NCI-H1417 (cell line): ENCODE measurements at regions not wholly inside any gene's neighbourhood (a gene's known extent, or its start where the extent isn't known, plus 50 kb on each side); places are given as distances from the start of the nearest gene placed in this dataset.
A peak's percentile ranks its signal among the peaks of the same experiment; 100 is the strongest.

Source experiments
- DNase-seq, 3 experiments: peaks; one replicate each; lab custom pipeline; 2025; lab: John Stamatoyannopoulos, UW

GRCh38 chr12:28937196-28937595, 211.9 kb upstream of the FAR2 start:
- DNase-seq, result no peak

- DNase-seq, result no peak
These were observed 211.0 kb upstream of the FAR2 start for GRCh38 chr12:28938056-28938455.

- peak in 1 of 3 experiments; percentile 7 for DNase-seq
These were observed 210.4 kb upstream of the FAR2 start for GRCh38 chr12:28938581-28939235.

- no peak for DNase-seq
These were observed 209.7 kb upstream of the FAR2 start for GRCh38 chr12:28939427-28939826.

GRCh38 chr12:28941248-28941647, 207.8 kb upstream of the FAR2 start:
- no peak for DNase-seq

- DNase-seq, result no peak
These were observed 202.7 kb upstream of the FAR2 start for GRCh38 chr12:28946361-28946760.

- DNase-seq, result no peak
These were observed 200.4 kb upstream of the FAR2 start for GRCh38 chr12:28948685-28949084.

GRCh38 chr12:28949184-28949583, 199.9 kb upstream of the FAR2 start:
- no peak for DNase-seq

GRCh38 chr12:28950049-28950448, 199.0 kb upstream of the FAR2 start:
- no peak for DNase-seq

GRCh38 chr12:28951935-28952334, 197.1 kb upstream of the FAR2 start:
- no peak for DNase-seq

GRCh38 chr12:28954333-28954732, 194.7 kb upstream of the FAR2 start:
- no peak for DNase-seq

- no peak for DNase-seq
These were observed 193.6 kb upstream of the FAR2 start for GRCh38 chr12:28955491-28955890.

GRCh38 chr12:28955931-28956330, 193.1 kb upstream of the FAR2 start:
- no peak for DNase-seq

GRCh38 chr12:28958553-28959195, 190.4 kb upstream of the FAR2 start:
- DNase-seq, result no peak

GRCh38 chr12:28961948-28962384, 187.1 kb upstream of the FAR2 start:
- no peak for DNase-seq

GRCh38 chr12:28963554-28963953, 185.5 kb upstream of the FAR2 start:
- peak in 1 of 3 experiments; percentile 25 for DNase-seq

GRCh38 chr12:28966046-28966780, 182.9 kb upstream of the FAR2 start:
- DNase-seq, result no peak

- no peak for DNase-seq
These were observed 181.7 kb upstream of the FAR2 start for GRCh38 chr12:28967426-28967825.

GRCh38 chr12:28973491-28973890, 175.6 kb upstream of the FAR2 start:
- no peak for DNase-seq

GRCh38 chr12:28974166-28974565, 174.9 kb upstream of the FAR2 start:
- no peak for DNase-seq

- DNase-seq, result no peak
These were observed 174.2 kb upstream of the FAR2 start for GRCh38 chr12:28974883-28975282.

- no peak for DNase-seq
These were observed 173.3 kb upstream of the FAR2 start for GRCh38 chr12:28975564-28976340.
